ENCODE measurements at regions not wholly inside any gene's neighbourhood (a gene's known extent, or its start where the extent isn't known, plus 50 kb on each side); places are given as distances from the start of the nearest gene placed in this dataset.
A peak's percentile ranks its signal among the peaks of the same experiment; 100 is the strongest.

GRCh38 chr3:159819676-159820075 is 169.0 kb upstream of the IL12A start:
- in situ Hi-C loops (cut with HindIII; ENCODE audit: low sequenced_read_pairs) = no loop called here
- no peak for DNase-seq (ENCODE audit: low read depth, low spot score)
- TF ChIP-seq CTCF (IDR thresholded peaks at IDR 0.05; ENCODE audit: low read depth, low read length) = no peak
- no peak overlapping the region for H3K4me3 ChIP-seq (ENCODE audit: low read depth, low read length)

- in situ Hi-C loops (cut with HindIII; ENCODE audit: low sequenced_read_pairs) = no loop called here
- peak; percentile 90 for DNase-seq (ENCODE audit: low read depth, low spot score)
- no peak for TF ChIP-seq CTCF (IDR thresholded peaks at IDR 0.05; ENCODE audit: low read depth, low read length)
- no peak overlapping the region for H3K4me3 ChIP-seq (ENCODE audit: low read depth, low read length)
These were observed 167.5 kb upstream of the IL12A start for GRCh38 chr3:159821110-159821509.

GRCh38 chr3:159821736-159822135 is 166.9 kb upstream of the IL12A start:
- no peak for DNase-seq (ENCODE audit: low read depth, low spot score)
- no peak for TF ChIP-seq CTCF (IDR thresholded peaks at IDR 0.05; ENCODE audit: low read depth, low read length)
- in situ Hi-C loops (cut with HindIII; ENCODE audit: low sequenced_read_pairs) = no loop called here
- no peak overlapping the region for H3K4me3 ChIP-seq (ENCODE audit: low read depth, low read length)

DNA sequence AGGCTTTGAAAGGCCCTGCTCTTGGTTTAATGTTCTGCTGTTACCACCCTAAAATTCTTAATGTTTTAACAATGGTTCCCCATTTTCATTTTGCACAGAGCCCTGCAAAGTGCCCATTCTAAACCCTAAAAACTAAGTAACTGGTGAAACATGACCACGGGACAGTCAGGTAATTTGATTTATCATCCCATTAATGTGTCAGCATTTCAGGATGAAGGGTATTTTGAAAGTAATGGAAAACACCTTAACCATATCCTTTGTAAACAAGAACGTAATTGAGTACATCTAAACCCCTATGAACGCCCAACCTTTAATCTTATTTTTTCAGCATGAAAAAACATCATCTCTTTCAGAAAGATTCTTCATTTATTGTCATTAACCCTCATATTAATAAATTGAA is 164.9 kb upstream of the IL12A start:
- DNase-seq (ENCODE audit: low read depth, low spot score) = no peak
- TF ChIP-seq CTCF (IDR thresholded peaks at IDR 0.05; ENCODE audit: low read depth, low read length) = no peak
- in situ Hi-C loops (cut with HindIII; ENCODE audit: low sequenced_read_pairs) = no loop called here

GRCh38 chr3:159824333-159824732 is 164.3 kb upstream of the IL12A start:
- in situ Hi-C loops (cut with HindIII; ENCODE audit: low sequenced_read_pairs) = no loop called here
- H3K4me3 ChIP-seq (ENCODE audit: low read depth, low read length) = no peak overlapping the region
- TF ChIP-seq CTCF (IDR thresholded peaks at IDR 0.05; ENCODE audit: low read depth, low read length) = no peak
- DNase-seq (ENCODE audit: low read depth, low spot score) = peak; percentile 86

More for the DNA sequence above, 164.9 kb upstream of the IL12A start:
- no peak overlapping the region for H3K4me3 ChIP-seq (ENCODE audit: low read depth, low read length)

DNA sequence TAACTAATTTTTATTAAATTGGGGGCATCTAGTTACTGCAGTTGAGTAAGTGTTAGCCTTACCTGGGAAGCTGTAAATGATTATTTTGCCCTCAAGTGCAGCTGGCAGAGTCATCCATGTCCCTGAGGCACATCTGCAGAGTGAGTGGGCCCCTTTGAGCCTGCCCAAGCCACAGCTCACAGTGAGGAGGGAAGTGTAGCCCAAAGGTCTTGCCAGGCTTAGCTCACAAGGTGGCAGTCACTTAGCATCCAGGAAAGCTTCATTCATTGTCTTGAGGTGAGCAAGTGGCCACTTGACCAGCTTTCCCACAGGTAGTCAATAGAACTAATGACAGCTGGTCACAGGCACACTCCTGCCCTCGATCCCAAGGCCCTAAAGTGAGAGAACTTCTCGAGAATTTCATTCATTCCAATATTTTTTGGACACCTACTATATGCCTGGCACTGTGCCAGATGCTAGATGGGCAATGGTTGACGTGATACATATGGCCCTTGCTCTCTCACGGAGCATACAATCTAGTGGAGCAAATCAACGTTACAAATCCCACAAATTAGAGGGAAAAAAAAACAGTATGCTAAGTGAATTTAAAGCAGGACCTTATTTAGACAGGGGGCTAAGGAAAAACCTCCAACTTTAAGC is 163.3 kb upstream of the IL12A start:
- DNase-seq (ENCODE audit: low read depth, low spot score) = no peak
- no peak overlapping the region for H3K4me3 ChIP-seq (ENCODE audit: low read depth, low read length)
- in situ Hi-C loops (cut with HindIII; ENCODE audit: low sequenced_read_pairs) = no loop called here
- TF ChIP-seq CTCF (IDR thresholded peaks at IDR 0.05; ENCODE audit: low read depth, low read length) = no peak
